ENCODE measurements at regions not wholly inside any gene's neighbourhood (a gene's known extent, or its start where the extent isn't known, plus 50 kb on each side); places are given as distances from the start of the nearest gene placed in this dataset.

DNA sequence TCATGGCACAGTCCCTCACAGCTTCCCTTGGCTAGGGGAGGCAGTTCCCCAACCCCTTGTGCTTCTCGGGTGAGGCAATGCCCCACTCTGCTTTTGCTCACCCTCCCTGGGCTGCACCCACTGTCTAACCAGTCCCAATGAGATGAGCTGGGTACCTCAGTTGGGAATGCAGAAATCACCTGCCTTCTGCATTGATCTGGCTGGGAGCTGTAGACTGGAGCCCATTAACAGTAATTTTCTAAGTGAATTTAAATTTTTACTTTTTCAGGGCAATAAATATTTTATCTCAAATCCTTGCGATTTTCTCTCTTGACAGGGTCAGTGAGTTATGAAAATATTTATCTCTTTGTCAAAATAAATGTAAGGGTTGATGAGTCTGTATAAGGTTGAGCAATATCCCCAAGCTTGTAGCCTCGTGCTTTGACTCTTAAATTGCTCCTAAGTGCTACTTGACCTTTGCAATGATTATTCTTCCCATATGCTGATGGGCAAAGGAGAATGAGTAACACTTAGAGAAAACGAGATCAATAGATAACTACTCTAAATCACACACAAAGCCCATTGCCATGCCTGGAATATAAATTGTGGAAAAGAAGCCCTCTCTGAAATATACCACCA lies 82.1 kb upstream of the MOCS2 start:
- no peak for TF ChIP-seq GATA2 (IDR thresholded peaks at IDR 0.05; ENCODE audit: low read depth, low read length)
- TF ChIP-seq GATA3 (IDR thresholded peaks at IDR 0.05; ENCODE audit: low read depth, low read length) = no peak

DNA sequence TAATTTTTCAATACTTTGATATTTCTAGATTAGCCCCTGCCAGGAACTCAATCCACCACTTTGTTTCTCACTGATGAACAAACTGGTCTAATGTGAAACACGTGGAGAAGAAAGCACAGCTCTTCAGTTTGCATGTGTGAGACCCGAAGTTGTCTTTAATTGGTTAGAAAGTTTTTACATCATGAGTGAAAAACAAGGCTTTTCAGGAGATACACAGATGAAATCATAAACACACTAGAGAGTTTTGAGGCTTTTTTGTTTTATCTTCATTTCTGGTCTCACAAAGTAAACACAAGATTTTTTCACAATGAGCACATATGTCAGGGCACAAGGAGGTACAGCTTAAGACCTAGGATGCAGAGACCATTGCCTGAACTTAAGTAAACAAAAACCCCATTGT lies 84.5 kb upstream of the MOCS2 start:
- TF ChIP-seq GATA3 (IDR thresholded peaks at IDR 0.05; ENCODE audit: low read depth, low read length) = no peak

DNA sequence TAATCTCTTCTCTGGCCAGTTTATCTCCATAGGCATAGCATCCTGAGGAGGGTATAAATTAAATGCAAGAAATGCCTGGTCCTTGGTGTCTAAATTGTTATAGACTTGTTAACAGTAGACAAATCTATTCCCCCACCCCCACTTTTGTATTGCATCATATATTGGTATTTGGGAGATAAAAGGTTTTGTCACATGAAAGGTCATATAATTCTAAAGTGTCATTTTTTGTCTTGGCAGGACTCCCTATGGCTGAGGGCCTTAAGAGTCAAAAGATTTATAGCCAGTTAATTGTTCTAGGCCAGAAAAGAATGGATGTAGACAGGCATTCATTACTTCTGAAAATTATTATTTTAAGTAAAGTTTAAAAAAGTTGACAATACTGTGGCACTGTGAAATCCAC lies 90.3 kb upstream of the MOCS2 start:
- TF ChIP-seq GATA3 (IDR thresholded peaks at IDR 0.05; ENCODE audit: low read depth, low read length) (no peak), GATA2 (IDR thresholded peaks at IDR 0.05; ENCODE audit: low read depth, low read length) (no peak)

DNA sequence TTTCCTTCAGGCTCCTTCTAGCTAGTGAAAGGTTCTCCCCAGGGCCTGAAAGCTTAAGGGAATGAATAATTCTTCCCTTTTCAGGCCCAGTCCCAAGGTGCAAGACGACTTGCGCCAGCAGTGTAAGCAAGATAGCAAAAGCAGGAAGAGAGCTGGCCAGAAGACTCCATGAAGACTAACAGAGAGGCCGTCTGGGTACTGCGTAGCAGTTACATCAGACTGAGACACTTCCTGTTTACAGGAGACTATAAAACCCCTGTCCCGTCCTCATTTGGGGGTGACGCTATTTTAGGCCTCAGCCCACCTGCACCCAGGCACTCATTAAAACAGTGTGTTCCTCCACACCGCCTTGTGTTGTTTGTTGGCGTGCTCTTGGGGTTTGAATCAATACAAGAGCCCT lies 90.7 kb upstream of the MOCS2 start:
- TF ChIP-seq GATA2 (IDR thresholded peaks at IDR 0.05; ENCODE audit: low read depth, low read length) (no peak), GATA3 (IDR thresholded peaks at IDR 0.05; ENCODE audit: low read depth, low read length) (no peak)

DNA sequence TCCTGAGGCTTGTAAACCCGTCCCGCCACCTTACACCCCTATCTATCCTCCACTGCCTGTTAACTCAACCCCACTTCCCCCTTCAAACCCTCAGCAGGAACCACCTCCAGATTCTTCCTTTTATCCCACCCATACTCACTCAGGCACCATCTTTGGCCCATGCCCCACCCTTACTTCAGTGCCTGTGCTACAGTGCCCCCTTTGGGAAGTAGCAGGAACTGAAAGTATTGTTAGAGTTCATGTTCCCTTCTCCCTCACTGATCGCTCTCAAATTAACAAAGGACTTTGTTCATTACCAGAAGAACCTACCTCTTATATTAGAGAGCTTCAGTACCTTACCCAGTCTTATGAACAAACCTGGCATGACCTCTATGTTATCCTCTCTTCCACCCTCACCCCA lies 92.2 kb upstream of the MOCS2 start:
- TF ChIP-seq GATA3 (IDR thresholded peaks at IDR 0.05; ENCODE audit: low read depth, low read length) (no peak), GATA2 (IDR thresholded peaks at IDR 0.05; ENCODE audit: low read depth, low read length) (no peak)

DNA sequence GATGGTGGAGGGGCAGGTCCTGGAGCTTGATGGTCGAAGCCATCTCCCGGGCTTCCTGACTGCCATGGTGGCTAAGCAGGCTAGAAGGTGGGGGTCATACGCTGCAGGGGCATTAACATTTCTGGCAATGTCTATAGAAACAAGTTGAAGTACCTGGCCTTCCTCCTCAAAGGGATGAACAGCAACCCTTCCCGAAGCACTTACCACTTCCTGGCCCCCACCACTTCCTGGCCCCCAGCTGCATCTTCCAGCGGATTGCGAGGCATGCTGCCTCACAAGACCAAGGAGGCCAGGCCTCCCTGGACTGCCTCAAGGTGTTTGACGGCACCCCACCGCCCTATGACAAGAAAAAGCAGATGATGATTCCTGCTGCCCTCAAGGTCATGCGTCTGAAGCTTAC lies 97.0 kb upstream of the MOCS2 start:
- no peak for TF ChIP-seq GATA2 (IDR thresholded peaks at IDR 0.05; ENCODE audit: low read depth, low read length)
- no peak for TF ChIP-seq GATA3 (IDR thresholded peaks at IDR 0.05; ENCODE audit: low read depth, low read length)

DNA sequence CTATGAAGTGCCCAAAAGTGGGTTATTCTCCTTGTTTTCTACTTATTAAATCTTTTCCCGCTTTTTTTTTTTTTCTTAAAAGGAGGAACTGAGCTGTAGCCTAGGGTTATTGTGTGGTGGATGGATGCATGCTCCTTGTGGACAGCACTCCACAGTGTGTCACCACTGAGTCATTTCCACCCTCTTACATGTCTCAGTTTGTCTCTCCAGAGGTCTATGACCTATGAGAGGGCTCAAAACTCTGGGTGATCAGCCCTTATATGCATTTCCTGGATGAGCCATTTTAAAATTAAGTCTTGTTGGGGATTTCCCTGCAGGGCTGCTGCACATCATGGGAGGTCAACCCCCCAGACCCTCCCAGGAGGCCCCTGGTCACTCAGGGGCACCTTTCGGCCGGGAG lies 102.2 kb upstream of the MOCS2 start:
- TF ChIP-seq GATA2 (IDR thresholded peaks at IDR 0.05; ENCODE audit: low read depth, low read length) = no peak
- TF ChIP-seq GATA3 (IDR thresholded peaks at IDR 0.05; ENCODE audit: low read depth, low read length) = no peak

DNA sequence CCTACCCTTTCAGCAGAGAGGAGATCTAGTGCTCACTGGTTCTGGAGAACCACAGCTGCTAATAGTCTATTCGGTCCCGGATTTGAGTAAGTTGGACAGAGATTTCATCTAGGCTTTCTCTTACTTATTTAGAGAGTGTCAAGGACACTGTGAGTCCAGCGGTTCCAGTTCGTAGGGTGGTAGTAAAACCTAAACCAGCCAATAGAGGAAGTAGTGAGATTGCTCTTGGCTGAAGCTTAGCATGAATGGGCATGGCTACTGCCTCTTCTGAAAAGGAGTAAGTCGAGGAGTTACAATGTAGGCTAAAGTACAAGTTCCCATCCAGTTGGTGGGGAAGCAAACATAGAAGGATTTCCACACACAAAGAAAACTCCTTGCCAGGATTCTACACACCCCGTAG lies 109.6 kb upstream of the MOCS2 start:
- TF ChIP-seq GATA3 (IDR thresholded peaks at IDR 0.05; ENCODE audit: low read depth, low read length) (no peak), GATA2 (IDR thresholded peaks at IDR 0.05; ENCODE audit: low read depth, low read length) (no peak)

DNA sequence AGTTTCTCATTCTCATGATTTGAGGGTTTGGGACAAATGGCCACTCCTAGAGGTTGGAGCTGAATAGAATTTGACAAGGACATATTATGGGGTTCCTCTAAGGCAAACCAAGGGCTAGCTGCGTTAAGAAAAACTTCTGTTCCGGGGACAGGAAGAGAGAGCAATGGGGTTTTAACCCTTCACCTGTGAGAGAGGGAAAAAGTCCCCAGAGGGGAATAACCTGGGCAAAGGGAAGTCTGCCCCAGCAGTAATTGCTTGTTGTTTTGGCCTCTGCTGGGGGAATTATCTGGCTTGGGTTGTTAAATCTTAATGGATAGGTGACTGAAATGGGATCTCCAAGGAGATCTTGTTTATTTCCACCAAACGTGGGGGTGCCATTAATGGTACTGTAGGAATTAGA lies 110.1 kb upstream of the MOCS2 start:
- TF ChIP-seq GATA3 (IDR thresholded peaks at IDR 0.05; ENCODE audit: low read depth, low read length) (no peak), GATA2 (IDR thresholded peaks at IDR 0.05; ENCODE audit: low read depth, low read length) (no peak)

DNA sequence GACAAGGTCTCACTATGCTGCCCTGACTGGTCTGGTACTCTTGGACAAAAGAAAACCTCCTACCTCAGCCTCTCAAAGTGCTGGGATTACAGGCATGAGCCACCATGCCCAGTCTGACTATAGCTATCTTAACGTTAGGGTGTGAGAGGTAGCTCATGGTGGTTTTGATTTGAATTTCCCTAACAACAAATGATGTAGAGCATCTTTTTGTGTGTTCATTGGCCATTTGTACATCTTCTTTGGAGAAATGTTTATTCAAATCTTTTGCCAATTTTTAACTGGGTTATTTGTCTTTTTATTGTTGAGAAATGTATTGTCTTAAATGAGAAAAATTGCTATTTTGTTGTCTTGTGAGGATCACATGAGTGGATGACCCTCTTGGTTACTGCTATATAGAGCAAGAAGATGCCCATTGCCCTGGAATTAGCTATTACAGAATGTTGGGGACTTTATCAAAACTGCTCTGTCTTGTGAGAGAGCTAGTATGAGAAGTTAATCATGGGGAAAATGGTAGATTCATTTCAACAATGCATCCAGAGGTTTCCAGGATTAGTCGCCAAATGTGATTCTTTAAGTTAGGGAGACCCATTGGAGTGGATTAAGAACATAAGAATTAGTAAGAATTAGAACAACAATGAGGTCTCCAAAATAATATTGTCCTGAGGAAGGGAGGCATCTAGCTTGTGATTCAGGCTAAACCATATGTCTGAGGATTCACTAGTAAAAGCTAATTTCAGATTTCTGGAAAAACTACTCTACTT lies 124.3 kb upstream of the MOCS2 start:
- TF ChIP-seq GATA3 (IDR thresholded peaks at IDR 0.05; ENCODE audit: low read depth, low read length) (no peak), GATA2 (IDR thresholded peaks at IDR 0.05; ENCODE audit: low read depth, low read length) (no peak)

DNA sequence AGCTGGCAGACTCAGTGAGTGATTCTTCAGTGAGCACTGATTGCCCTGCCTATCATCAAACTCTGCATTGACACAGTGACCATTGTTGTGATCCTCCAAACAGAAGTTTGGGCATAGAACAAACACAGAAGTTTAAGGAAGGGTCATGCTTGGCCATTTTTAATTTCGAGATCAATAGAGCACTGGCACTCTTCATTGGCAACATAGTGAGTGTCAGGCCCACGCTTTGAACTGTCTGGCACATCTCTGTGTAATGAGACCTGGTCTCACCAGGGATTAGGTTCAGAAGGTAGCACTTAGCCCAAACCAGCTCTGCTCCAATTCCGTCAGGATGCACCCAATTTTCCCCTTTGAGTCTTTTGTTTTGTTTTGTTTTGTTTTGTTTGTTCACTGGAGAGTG lies 127.1 kb upstream of the MOCS2 start:
- TF ChIP-seq GATA3 (IDR thresholded peaks at IDR 0.05; ENCODE audit: low read depth, low read length) (no peak), GATA2 (IDR thresholded peaks at IDR 0.05; ENCODE audit: low read depth, low read length) (no peak)

DNA sequence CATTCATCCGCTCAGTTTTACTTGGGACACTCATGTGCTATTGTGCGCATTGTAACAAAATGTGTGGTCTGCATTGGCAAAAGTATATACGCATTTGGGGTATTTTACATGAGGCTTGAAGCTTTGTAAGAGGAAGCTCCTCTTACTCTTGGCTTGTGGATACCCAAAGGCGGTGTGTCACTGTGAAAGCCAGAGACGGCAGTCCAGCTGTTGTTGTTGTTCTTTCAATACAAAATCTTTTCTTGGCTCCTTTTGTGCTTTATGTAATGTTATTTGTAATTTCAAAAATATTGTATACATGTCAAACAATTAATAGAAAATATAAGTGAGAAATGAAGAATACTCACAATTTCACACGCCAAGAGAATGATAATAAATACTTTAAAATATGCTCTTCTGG lies 128.3 kb upstream of the MOCS2 start:
- TF ChIP-seq GATA2 (IDR thresholded peaks at IDR 0.05; ENCODE audit: low read depth, low read length) (no peak), GATA3 (IDR thresholded peaks at IDR 0.05; ENCODE audit: low read depth, low read length) (no peak)

DNA sequence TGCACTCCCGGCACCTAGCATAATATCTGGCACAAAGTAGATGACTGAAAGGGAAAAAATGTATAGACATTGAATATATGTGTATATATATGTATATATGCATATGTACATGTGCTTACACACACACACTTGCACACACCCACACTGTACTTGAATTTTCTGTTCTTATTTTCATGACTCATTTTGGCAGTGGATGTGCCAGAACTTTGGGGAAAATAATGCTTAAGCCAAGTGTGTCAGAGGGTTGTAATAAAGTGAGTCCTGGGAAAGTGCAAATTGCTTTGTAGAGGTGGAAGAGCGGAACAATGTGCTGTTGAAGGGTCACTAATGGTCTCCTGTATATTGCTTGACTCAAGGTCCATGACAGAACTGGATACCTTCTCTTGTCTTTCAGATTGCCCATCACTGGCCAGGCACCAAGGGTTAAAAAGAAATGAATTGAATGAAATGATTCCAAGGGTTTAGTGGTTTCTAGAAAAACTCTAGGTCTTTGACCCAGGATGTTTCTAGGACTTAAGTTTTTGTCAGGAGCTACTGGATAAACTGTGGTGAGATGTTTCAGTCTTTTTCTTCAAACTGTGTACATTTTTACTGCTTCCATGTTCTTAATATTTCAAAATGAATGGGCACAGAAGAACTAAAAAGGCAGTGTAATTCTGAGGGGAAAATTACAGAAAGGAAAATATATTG lies 129.9 kb upstream of the MOCS2 start:
- TF ChIP-seq GATA2 (IDR thresholded peaks at IDR 0.05; ENCODE audit: low read depth, low read length) (no peak), GATA3 (IDR thresholded peaks at IDR 0.05; ENCODE audit: low read depth, low read length) (no peak)

DNA sequence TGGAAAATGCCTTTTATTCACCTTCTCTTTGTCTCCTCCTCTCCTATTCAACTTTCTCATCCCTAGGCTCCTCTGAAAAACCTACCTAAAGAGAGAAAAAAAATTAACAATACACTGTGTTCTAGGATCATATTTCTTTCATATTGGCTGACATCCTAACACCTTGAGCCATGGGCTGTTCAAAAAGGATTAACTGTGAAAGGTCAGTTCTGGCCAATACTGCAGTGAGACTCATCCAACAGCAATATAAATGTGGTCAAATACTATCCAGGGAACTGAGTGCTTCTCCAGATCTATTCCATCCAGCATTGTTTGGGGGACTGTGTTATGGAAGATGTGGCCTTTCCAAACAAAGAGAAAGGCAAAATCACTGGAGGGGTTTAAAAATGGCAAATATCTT lies 131.1 kb upstream of the MOCS2 start:
- TF ChIP-seq GATA2 (IDR thresholded peaks at IDR 0.05; ENCODE audit: low read depth, low read length) (no peak), GATA3 (IDR thresholded peaks at IDR 0.05; ENCODE audit: low read depth, low read length) (no peak)

DNA sequence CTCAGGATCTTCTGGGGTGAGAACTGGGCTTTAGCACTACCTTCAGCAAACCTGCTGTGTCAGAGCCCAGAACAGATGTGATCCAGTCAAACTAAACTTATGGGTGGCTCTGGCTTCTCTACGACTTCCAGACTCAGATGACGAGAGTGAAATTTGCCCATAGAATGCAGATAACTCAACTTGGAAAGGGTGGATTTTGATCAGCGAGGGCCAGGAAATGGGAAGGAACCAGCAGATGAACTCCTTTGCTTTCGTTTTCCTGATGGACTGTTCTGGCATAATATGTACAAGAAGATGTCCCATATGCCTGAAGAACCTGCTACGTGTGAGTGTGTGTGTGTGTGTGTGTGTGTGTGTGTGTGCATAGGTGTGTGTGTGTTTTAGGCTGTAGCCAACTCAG lies 132.0 kb upstream of the MOCS2 start:
- no peak for TF ChIP-seq GATA3 (IDR thresholded peaks at IDR 0.05; ENCODE audit: low read depth, low read length)
- no peak for TF ChIP-seq GATA2 (IDR thresholded peaks at IDR 0.05; ENCODE audit: low read depth, low read length)

Measured in SH-SY5Y (cell line).